GM12874 (cell line): ENCODE measurements at regions not wholly inside any gene's neighbourhood (a gene's known extent, or its start where the extent isn't known, plus 50 kb on each side); places are given as distances from the start of the nearest gene placed in this dataset.

Source experiments
- TF ChIP-seq, protein P1 (sequence below): IDR thresholded peaks from 2 replicates; pipeline ENCODE4 v1.5.1; 2011; ENCODE audit warnings: low read depth, mild to moderate bottlenecking, control low read depth, low read length, moderate library complexity; ENCODE audit not compliant: insufficient read depth

DNA sequence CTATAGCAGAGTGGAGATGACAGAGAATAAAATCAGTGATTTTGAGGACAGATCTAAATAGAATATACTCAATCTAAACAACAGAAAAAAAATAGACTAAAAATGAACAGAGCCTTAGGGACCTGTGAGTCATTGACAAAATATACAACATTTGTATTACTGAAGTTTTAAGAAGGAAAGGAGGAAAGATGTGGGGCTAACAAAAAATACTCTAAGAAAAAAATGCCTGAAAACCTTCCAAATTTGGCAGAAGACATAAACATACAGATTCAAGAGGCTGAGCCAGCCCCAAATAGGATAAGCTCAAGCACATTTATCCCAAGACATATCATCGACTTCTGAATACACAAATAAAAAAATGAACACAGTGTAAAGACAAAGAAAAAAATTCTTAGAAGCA, 123.6 kb upstream of the INTU start:
- TF ChIP-seq, protein P1, sequence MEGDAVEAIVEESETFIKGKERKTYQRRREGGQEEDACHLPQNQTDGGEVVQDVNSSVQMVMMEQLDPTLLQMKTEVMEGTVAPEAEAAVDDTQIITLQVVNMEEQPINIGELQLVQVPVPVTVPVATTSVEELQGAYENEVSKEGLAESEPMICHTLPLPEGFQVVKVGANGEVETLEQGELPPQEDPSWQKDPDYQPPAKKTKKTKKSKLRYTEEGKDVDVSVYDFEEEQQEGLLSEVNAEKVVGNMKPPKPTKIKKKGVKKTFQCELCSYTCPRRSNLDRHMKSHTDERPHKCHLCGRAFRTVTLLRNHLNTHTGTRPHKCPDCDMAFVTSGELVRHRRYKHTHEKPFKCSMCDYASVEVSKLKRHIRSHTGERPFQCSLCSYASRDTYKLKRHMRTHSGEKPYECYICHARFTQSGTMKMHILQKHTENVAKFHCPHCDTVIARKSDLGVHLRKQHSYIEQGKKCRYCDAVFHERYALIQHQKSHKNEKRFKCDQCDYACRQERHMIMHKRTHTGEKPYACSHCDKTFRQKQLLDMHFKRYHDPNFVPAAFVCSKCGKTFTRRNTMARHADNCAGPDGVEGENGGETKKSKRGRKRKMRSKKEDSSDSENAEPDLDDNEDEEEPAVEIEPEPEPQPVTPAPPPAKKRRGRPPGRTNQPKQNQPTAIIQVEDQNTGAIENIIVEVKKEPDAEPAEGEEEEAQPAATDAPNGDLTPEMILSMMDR = no peak

DNA sequence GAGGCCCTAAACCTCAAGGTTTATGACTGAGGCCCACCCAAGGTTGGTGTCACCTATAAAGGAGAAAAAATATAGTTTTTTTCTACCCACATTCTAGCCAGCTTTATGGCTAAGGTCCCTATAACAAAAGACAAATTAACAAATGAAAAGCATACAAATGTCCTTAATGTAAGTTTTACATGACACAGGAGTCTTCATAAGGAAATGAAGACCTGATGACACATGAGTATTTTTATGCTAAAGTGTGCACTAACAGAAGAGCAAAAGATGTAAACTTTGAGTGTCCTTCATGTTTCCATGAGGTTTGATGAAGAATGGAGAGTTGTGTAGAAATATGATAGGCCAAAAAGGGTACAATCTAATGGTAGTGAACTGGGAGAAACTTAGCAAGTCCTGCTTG, 114.7 kb upstream of the INTU start:
- TF ChIP-seq, protein P1 = no peak

DNA sequence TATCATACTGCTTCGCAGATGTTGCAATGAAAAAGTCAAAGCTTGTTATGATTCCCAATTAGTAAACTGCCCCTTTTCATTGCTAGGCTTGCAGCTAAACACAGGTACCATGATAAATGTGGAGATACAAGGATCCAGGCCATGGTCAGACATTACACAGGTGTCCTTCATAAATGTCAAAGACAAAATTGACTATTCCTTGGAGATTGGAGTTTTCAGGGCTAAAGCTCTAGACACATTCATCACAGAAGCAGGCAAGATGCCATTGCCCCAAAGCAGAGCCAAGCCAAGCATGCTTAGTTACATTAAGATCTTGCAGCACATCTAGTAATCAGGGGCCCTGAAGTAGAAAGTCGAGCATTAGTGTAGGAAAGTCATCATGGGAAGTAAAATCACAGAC, 111.3 kb upstream of the INTU start:
- TF ChIP-seq, protein P1 = no peak

DNA sequence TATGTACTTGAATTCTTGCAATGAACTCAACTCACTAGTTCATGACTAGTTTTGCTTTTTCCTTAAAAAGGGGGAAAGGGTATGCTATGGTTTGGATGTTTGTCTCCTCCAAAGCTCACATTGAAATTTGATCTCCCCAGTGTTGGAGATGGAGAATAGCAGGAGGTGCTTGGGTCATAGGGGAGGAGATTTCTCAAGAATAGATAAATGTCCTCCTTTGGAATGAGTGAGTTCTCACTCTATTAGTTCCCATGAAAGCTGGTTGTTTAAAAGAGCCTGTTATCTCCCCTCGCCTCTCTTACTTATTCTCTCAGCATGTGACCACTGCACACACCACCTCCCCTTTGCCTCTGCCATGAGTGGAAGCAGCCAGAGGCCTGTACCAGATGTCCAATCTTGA, 109.4 kb upstream of the INTU start:
- TF ChIP-seq, protein P1 = no peak

DNA sequence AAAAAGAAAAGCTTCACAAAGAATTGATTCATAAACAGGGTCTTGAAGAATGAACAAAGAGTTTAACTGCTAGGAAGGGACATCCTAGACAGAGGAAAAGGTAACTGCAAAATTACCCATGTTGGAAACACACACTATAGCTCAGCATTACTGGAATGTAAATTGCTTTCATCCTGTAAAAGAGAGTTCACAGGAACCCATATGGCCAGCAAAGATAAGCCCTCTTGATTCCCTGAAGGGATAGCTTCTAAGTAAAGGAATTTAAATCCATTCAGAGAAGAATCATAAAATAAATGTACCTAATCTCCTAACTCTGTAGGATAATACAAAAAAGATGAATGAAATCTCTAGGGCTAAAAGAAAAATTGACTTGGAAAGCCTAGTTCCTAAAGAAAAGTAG, 107.1 kb upstream of the INTU start:
- TF ChIP-seq, protein P1 = no peak

DNA sequence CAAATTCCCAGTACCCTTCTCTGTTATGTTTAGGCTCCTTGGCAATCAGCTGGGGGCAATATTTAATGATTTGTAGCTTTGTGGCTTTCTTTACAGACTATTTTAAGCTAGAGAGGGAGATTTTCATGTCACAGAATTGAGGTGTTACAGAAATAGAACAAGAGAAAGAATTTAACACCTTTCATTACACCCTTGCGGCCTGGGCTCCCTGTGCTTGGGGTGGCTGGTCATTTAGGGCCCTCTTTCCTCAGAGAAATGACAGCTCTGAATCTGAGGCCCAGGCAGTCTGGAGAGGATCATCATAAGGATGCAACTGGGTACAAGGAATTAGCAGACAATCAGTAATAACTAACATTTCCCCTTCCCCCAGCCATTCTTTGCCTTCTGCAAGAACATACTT, 104.5 kb upstream of the INTU start:
- TF ChIP-seq, protein P1 = no peak

DNA sequence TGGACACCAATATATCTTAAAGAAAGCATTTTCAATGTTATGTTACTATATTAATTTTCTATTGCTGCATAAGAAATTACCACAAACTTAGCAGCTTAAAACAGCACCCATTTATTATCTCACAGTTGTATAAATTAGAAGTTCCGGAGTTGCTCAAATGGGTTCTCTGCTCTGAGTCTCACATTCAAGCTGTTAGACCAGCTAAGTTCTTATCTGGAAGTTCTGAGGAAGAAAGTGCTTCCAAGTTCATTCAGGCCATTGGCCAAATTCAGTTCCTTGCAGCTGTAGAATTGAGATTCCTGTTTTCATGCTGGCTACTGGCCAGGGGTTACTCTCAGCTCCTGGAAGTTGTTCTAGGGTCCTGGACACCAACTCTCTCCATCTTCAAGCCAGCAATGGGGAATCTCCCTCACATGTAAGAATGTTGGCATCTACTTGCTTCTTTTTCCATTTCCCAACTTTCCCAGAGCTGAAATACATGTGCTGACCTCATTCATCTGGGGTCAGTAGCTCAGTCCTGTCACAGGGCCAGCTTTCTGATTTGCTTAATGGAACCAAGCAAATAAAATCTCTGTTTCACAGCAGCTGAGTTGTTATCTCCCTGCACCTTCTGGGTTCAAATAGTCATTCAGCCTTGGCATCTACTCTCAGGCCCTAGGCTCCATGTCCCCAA, 99.6 kb upstream of the INTU start:
- TF ChIP-seq, protein P1 = no peak
